GM18508 (cell line): ENCODE measurements at regions not wholly inside any gene's neighbourhood (a gene's known extent, or its start where the extent isn't known, plus 50 kb on each side); places are given as distances from the start of the nearest gene placed in this dataset.
"Not testable (repeated sequence)": the region's sequence is repeated elsewhere in the genome, so short reads cannot be mapped to it uniquely, and the experiment has no call there.

Source experiments
- ATAC-seq: cut with Tn5 transposase; IDR thresholded peaks from one replicate; pipeline ENCODE4 v1.9.1; 2021; ENCODE audit warnings: moderate number of reproducible peaks; ENCODE audit not compliant: insufficient read depth, unreplicated experiment

DNA sequence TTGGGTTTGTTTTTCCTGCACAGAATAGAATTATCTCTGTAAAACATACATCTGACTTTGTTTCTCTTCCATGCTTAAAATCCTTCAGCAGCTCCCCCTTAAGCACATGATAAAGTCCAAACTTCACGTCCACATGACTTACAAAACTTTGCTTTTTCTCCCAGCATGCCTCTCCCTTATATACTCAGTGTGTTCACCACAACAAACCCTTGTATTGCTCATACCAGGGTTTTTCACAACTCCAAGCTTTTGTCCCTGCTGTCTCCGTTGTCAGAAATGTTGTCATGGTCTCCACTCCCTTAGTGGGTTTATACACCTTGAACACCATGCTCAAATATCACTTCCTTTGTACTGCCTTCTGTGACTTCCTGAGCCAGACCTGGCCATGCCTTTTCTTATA, 91.1 kb upstream of the MITF start:
- no peak for ATAC-seq

DNA sequence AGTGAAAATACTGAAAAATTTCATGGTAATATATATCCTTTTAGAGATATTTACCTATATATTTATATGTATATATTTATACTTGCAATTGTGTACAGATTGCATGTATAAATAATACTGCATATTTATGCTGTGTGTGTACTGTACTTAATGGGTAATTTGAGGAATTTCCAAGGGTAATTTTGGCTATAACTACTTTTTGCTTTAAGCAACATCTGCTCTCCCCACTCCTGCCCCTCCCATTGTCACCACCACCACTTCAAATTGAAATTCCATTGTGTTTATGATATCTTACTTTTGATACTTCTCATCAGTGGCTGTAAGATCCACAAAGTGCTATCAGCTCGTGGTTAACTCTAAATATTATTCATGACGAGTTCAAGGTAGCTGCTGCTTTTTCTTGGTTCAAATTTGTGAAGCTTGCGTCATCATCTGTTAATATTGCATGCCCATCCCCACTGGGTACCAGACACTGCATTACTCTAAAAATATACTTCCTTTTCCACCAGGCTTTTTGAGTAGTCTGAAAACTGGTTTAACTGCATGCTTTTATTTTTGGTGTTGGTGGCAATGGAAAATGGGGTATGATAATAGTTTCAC, 91.7 kb upstream of the MITF start:
- ATAC-seq: no peak

DNA sequence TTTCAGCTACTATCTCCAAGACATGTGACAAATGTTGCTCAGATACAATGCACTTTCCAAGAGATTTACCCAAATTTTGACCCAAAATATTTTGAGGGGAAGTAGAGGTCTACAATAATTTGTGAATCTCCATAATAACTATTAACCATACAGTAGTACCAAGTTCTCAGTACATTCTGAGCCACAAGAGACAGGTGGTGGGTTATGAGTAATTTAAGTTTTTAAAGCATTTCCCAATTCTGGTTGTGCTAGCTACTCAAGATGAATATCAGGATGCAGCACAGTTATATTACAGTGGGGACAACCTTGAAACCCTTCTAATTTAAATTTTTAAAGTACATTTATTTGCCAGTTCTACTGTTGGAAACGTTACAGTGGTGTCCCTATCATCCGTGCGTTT, 92.2 kb upstream of the MITF start:
- no peak for ATAC-seq

DNA sequence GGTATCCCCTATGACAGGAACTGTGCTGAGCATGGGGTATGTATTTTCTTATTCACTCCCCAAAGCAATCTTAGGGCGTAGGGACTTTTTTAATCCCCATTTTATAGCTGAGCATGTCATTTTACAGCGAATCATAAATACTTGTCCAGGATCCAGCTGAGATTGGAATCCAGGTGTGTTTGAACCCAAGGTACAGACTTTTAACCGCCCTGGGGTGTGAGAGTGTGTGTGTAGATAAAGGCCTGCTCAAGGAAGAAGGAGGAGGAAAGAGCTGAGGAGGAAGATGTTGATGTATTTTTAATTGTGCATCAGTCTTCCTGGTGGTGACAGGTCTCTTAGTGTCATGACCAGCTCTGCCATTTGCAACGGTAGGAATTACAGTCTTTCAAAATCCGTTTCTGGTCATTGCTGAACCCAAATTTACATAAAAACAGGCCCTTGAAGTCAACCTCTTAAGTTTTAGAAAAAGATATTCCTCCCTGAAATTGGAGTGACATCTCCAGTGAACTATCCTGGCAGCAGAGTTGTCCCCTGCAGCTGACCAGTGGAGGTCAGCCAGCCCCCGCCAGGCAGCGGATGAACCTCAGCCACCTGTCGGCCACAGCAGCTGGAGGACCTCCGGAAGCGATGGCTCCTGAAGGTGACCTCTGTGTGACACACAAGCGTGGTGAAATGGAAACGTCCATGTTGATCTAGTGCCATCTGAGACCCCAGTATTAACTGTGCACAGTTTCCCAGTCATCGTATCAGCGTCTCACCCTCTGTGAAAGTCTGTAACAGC, 92.8 kb upstream of the MITF start:
- ATAC-seq: no peak

DNA sequence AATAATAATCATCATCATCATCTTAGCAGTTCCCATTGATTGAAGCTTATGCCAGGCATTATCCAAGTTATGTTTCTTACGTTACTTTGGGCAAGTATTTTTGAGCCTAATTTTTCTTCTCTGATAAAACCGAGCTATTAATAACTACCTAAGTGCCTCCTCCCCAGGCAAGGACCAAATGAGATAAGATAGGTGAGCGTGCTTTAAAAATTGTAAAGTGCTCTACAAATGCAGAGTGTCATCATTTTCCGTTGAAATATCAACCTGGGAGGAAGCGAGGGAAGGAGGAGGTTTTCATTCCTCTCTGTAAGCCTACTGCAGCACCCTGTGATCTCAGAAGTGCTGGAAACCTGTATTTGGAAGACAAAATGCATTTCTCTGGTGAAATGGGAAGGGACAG, 96.7 kb upstream of the MITF start:
- no peak for ATAC-seq

DNA sequence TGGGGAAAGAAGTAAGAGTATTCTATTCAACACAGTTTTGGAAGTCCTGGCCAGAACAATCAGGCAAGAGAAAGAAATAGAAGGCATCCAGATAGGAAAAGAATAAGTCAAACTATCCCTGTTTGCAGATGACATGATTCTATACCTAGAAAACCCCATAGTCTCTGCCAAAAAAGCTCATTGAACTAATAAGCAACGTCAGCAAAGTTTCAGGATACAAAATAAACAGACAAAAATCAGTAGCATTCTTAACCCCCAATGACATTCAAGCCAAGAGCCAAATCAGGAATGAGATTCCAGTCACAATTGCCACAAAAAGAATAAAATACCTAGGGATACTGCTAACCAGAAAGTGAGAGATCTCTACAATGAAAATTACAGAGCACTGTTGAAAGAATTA, 99.4 kb upstream of the MITF start:
- no peak for ATAC-seq

DNA sequence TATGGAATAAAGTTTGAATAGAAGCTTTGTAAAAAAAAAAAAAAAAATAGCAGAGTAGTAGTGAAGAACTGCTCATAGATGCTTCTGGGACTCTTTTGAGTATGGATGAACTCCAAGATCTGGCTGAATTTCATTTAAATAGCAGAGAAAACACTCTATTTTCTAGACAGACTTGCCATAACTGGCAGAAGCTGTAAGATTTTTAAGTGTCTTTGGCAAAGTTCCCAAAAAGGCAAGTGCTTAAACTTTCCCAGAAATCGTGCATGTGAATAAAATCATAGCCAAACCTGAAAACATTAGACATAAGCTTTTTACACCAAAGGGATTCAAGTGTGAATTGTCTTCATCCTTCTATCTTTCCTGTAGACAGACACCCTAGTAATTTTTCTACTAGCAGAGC, 110.3 kb upstream of the MITF start:
- ATAC-seq: no peak

DNA sequence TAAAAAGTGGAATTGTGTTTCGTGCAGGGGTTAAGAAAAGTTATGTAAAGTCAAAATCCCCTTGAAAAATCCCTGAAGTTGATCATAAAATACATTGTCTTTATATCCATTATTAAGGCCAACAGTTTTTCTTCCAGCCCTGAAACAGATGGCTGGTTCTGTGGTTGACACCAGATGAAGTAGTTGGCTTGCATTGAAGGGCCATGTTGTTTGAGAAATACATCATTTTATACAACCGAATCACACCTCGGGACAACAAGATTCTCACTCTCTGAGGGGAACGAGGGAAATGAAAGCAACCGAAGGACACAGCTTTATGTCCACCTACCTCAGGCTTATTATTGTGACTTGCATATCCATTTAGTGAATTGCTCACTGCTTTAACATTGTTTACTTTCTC, 126.0 kb upstream of the MITF start:
- no peak for ATAC-seq

DNA sequence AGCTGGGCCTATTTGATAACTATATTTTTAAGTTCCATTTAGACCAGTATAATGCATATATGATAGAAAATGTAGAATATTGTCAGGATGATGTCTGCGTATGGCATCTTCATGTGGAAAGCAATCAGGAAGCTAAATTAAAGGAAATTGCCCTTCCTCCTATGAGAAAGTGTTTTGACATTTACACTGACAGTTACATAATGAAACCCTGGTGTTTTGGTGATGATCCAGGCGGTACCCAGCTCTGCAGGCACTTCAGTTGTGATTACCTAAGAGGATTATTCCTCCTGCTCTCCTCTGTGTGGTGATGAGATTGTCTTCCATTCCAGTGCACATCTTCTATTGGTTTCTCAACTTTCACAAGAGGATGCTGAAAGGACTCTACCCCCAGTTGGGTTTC, 126.5 kb upstream of the MITF start:
- no peak for ATAC-seq

DNA sequence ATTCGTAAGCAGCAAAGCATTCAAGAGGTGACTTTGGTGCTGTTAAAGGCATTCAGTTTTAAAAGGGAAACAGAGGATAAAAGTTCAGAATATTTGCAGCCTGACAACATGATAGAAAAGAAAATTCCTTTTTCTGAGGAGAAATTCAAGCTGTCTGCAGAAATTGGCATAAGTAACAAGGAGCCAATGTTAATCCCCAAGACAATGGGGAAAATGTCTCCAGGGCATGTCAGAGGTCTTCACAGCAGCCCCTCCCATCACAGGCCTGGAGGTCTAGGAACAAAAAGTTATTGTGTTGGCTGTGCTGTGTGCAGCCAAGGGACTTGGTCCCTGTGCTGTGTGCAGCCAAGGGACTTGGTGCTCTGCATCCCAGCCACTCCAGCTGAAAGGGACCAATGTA, 129.7 kb upstream of the MITF start:
- not testable (repeated sequence) for ATAC-seq

DNA sequence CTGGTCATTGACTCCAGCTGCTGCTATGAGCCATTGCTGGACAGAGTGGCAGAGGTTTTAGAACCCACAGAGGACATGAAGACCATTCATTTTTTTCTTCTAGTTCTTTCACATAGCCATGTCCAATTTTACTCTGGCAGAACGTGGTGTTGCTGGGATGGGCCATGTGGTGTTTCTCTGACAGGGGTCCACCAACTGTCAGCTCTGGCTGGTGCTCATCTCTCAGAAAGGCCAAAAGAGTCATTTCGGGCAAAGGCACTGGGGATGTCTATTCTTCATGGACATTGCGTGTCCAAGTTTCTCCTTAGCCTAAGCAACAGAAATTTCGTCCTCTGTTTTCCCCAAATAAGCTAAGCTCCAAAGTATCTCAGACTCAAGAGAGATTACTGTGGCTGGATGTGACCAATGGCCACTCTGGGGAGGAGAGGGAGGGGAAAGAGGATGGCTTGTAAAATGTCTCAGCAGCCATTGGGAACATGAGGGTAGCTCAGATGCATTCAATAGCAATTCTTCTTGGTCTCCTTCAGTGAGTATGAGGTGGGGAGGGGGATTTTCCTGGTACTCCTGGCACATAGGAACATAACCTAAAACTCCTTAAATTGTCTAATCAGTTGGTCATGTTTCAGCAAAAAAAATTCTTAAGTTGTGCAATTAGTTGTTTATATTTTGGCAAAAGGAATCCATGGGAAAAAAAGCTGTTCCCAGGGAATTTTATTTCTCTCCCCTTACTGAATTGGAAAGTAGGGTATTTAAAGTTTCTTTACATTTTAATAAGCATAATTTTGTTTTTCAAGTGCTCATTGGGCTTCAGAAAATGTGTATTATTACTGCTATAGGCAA, 131.6 kb upstream of the MITF start:
- ATAC-seq: no peak

DNA sequence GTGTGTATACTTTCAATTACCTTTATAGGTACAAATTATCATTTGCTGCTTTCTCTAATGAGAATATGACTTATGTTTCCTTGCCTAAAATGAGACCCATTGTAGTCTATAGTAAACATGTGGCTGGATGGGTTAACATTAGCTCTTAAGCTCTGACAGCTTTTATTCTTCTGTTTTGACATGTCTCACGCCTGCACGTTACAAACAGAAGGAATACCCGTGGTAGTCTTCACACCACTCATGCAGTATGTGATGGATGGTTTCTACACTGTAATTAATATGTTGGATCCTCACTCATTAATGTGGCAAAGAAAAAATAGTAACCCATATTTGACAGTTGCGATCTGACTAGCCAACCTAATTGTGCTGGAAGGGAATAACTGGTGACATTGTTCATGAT, 133.4 kb upstream of the MITF start:
- ATAC-seq: no peak

DNA sequence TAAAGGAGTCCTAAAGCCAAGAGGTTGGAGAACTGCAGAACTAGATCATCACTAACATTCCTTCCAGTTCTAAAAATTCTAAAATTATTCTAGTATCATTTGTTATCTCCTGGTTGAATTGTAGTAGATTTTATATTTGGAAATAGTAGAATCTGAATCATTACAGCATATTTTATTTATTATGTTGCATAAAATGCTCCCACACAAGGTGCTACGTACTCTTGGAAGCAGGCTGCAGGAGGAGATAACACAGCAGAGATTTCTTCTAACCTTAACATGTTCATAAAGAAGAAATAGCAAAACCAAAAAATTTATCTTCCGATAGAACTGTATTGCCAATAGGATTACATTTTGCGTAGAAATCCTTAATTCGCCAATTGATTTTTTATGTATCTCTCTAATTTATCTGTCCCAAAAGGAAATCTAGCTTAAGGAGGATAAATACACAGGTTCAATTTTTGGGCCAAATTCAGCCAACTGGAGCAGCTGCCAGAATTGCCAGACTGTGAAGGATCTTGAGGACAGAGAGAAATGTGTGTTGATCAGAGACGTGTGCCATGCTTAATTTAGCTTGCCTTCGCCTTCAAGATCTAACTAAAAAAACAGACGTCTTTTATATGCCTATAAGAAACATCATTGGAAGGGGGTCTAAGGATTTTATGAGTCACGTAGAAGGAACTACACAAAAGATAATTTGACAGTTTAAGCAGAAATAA, 134.4 kb upstream of the MITF start:
- no peak for ATAC-seq

DNA sequence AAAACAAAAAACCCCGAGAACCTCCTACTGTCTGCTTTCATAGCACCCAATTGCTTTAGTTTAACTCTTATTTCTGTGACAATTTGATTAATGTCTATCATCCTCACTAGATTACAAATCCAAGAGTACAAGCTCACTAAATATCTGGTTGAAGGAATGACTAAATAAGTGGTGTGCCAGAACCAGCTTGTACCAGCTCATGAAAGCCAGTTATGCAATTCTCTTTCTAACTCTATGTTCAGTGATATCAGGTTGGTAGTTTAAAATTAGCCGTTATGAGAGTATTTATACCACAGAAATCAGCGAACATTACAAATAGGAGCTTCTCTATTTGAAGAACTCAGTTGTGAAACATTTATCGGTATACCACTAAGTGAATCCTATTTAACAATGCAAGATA, 137.2 kb upstream of the MITF start:
- no peak for ATAC-seq

DNA sequence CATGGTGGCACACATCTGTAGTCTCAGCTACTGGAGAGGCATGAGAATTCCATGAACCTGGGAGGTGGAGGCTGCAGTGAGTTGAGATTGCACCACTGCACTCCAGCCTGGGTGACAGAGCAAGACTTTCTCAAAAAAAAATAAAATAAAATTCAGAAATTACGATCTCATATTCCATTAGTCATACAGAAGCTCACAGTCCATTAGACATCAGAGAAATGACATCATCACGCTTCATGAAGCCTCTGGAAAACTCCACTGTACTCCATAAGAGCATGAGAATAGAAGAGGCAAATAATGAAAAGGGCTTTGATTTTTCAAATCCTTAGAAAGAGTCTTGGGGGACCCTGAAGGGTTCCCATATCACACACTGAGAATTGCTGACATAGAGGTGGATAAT, 145.0 kb upstream of the MITF start:
- no peak for ATAC-seq

DNA sequence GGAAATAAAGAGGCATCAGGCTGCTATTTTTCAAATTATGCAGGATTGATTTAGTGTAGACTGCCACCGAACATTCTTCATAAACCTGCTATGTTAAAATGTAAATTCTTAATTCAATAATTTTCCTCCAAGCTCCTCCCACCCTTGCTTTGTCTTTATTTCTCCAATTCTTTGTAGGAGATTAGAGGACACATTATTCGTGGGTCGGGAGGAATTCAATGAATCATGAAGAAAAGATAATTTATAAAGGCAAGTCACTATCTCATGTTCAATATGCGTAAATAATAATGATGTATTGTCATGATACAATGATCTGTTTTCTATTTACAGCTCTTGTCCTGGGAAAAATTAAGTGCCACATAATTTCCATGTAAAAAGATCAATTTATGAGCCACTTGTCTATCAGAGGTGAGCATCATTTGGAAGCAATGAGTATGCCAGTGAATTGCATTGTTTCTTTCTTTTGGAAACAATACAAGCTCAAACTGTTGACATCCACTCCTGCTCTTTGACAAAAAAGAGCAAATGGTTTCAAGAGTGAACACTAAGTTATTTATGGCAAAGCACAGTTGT, 148.0 kb upstream of the MITF start:
- no peak for ATAC-seq

DNA sequence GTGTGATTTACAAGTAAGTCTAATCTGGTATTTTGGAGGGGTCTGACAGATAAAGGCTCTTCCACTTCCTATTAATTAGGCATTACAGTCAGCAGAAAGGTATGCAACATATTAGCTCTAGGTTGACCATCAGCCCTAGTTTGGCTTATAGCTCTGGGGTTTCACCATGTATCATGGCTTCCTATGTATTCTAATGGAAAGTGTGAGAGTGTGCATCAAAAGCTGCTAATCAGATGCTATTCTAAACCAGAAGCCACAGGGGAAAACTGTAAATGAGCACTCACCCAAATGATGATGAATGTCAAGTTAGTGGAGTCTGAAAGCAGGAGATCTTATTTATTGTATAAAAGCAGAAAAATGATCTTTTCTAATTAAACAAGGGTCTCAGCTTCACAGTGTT, 149.2 kb upstream of the MITF start:
- ATAC-seq: no peak

DNA sequence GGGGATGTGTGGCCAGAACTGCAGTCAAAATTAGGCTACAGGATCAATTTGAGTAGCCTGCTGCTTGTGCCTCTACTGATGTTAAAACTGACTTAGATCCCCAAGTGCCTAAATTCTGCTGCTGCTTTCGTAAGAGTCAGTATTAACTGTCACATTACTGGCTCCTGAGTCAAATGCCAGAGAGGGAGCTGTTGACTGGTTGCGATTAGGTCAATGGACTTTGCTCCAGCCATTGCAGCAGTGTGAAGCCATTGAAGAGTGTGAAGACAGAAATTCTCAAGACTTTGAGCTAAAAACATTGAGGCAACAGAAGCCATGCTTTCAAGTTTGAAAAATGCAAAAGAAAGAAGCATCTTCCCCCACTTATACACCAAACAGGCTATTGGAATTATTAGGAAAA, 151.1 kb upstream of the MITF start:
- no peak for ATAC-seq

DNA sequence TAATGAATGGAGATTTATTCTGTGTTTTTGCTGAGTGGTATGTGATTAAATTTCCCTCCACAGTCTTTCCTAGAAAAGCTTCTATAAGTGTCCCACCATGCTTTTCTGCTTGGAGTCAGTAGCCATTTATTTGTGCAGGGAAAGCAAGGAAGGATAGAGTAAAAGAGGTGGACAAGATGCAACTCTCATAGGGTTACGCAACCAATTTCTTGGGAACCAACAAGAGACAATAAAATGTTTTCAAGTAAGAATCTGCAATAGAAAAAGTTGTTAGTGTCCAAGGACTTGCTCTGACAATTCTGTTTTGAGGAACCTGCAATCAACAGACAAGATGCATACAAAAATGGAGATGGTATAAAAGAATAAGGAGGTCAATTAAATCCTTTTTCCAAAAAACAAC, 153.8 kb upstream of the MITF start:
- ATAC-seq: no peak

DNA sequence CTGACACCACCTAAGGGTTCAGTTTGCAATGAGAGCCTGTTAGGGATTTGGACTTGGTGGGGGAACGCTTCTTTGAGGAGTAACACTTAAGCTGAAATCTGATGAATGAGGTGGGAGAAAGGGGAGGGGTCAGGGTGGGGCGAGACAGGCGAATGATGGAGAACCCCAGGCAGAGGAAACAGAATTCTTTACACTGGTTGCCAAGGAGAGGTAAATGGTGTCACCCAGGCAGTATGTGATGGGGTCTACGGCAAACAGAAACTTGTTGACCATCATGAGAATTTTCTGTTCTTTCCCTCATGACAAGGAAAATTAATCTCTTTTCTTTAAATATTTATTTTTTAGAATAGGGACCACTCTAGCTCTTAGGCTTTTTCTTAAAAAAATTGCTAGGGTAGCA, 157.2 kb upstream of the MITF start:
- ATAC-seq: no peak
